Ureter (tissue), 1 donor: ENCODE measurements at regions not wholly inside any gene's neighbourhood (a gene's known extent, or its start where the extent isn't known, plus 50 kb on each side); places are given as distances from the start of the nearest gene placed in this dataset.
"Not testable (repeated sequence)": the region's sequence is repeated elsewhere in the genome, so short reads cannot be mapped to it uniquely, and the experiment has no call there.

Source experiments
- DNase-seq: peaks from one replicate; pipeline ENCODE4 v3.0.0-alpha.2; 2020; ENCODE audit warnings: low spot score
- donor health status: DM: yes; HTN: yes; CAD: no.

GRCh38 chr5:68115584-68115983 lies 100.0 kb upstream of the PIK3R1 start:
- DNase-seq = no peak

GRCh38 chr5:68114378-68115040 lies 101.0 kb upstream of the PIK3R1 start:
- DNase-seq = no peak

- DNase-seq = no peak
Measured at GRCh38 chr5:68112658-68113057, 102.9 kb upstream of the PIK3R1 start.

- DNase-seq = no peak
Measured at GRCh38 chr5:68110894-68111293, 104.7 kb upstream of the PIK3R1 start.

GRCh38 chr5:68110264-68110663 lies 105.3 kb upstream of the PIK3R1 start:
- DNase-seq = no peak

- not testable (repeated sequence) for DNase-seq
Measured at GRCh38 chr5:68104217-68104616, 111.3 kb upstream of the PIK3R1 start.

GRCh38 chr5:68103297-68103696 lies 112.3 kb upstream of the PIK3R1 start:
- DNase-seq = not testable (repeated sequence)

GRCh38 chr5:68099327-68099726 lies 116.2 kb upstream of the PIK3R1 start:
- DNase-seq = no peak

GRCh38 chr5:68093455-68094159 lies 121.9 kb upstream of the PIK3R1 start:
- no peak for DNase-seq

- no peak for DNase-seq
Measured at GRCh38 chr5:68088302-68088701, 127.3 kb upstream of the PIK3R1 start.

- no peak for DNase-seq
Measured at GRCh38 chr5:68087866-68088265, 127.7 kb upstream of the PIK3R1 start.

- DNase-seq = peak; percentile 47
Measured at GRCh38 chr5:68086857-68087256, 128.7 kb upstream of the PIK3R1 start.

- DNase-seq = no peak
Measured at GRCh38 chr5:68086439-68086838, 129.1 kb upstream of the PIK3R1 start.

- DNase-seq = no peak
Measured at GRCh38 chr5:68084396-68084795, 131.2 kb upstream of the PIK3R1 start.

GRCh38 chr5:68080282-68081050 lies 135.1 kb upstream of the PIK3R1 start:
- DNase-seq = no peak

- DNase-seq = no peak
Measured at GRCh38 chr5:68077349-68077894, 138.1 kb upstream of the PIK3R1 start.

GRCh38 chr5:68074633-68075032 lies 140.9 kb upstream of the PIK3R1 start:
- DNase-seq = no peak

- no peak for DNase-seq
Measured at GRCh38 chr5:68074048-68074632, 141.4 kb upstream of the PIK3R1 start.

GRCh38 chr5:68071736-68072135 lies 143.8 kb upstream of the PIK3R1 start:
- no peak for DNase-seq

- DNase-seq = no peak
Measured at GRCh38 chr5:68071282-68071632, 144.3 kb upstream of the PIK3R1 start.

GRCh38 chr5:68070591-68071281 lies 144.8 kb upstream of the PIK3R1 start:
- no peak for DNase-seq
